ENCODE measurements at regions not wholly inside any gene's neighbourhood (a gene's known extent, or its start where the extent isn't known, plus 50 kb on each side); places are given as distances from the start of the nearest gene placed in this dataset.

- DNase-seq (ENCODE audit: low spot score in 2 of 2): no peak
- H3K9me3 ChIP-seq: no peaks in the 10 kb centered on the region
- H3K4me1 ChIP-seq: no peaks in the 10 kb centered on the region
- no peaks in the 10 kb centered on the region for H3K36me3 ChIP-seq
- intact Hi-C loops (cut with DNase I; ENCODE audit: low total_unique reads): no loop called here
- TF ChIP-seq POLR2AphosphoS5 (IDR thresholded peaks at IDR 0.05) (no peak), POLR2A (IDR thresholded peaks at IDR 0.05) (no peak), CTCF (IDR thresholded peaks at IDR 0.05) (no peak)
- no peaks in the 10 kb centered on the region for H3K27me3 ChIP-seq
- H3K4me3 ChIP-seq: no peak overlapping the region
- H3K27ac ChIP-seq: no peak overlapping the region
Measured at GRCh38 chr13:39110518-39111097, 72.4 kb downstream of the NHLRC3 start.

DNA sequence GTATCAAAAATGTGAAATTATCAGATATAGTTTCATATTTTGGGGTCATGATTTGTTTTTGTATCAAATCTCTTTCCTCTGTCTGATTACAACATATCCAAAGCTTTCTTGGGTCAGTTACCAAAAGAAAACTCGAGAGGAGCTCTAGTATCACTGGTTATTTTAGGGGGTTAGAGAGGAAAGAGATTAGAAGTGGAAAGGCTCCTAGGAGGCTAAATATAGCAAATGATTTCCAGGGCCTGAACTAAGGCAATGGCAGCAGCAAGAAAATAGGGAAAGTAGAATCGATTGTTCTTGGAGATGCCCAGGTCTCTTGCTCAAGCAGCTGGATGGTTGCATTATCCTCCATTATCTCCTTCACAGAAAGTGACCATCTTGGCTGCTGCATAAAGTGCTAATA lies 72.9 kb downstream of the NHLRC3 start:
- no peaks in the 10 kb centered on the region for H3K27me3 ChIP-seq
- no peaks in the 10 kb centered on the region for H3K36me3 ChIP-seq
- H3K27ac ChIP-seq: no peak overlapping the region
- TF ChIP-seq POLR2A (IDR thresholded peaks at IDR 0.05): no peak
- TF ChIP-seq POLR2AphosphoS5 (IDR thresholded peaks at IDR 0.05): no peak
- TF ChIP-seq CTCF (IDR thresholded peaks at IDR 0.05): no peak
- no peaks in the 10 kb centered on the region for H3K4me1 ChIP-seq
- no peak overlapping the region for H3K4me3 ChIP-seq
- no peaks in the 10 kb centered on the region for H3K9me3 ChIP-seq
- DNase-seq (ENCODE audit: low spot score in 2 of 2): no peak
- intact Hi-C loops (cut with DNase I; ENCODE audit: low total_unique reads): no loop called here

DNA sequence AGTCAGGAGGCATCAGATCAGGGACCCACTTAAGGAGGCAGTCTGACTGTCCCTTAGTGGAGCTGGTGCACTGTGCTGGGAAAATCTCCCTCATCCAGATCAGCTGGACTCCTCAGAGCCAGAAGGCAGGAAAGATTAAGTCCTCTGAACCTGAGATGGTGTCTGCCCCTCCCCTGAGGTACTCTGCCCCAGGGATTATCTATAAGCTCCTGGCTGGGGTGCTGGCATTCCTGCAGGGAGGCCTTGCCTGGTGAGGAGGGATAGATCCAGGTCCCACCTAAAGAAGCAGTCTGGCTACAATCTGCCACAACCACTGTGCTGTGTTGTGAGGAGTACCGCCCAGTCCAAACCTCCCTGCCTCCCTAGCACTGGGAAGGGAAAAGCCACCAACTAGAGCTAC lies 81.2 kb downstream of the NHLRC3 start:
- TF ChIP-seq POLR2AphosphoS5 (IDR thresholded peaks at IDR 0.05) (no peak), POLR2A (IDR thresholded peaks at IDR 0.05) (no peak), CTCF (IDR thresholded peaks at IDR 0.05) (no peak)
- H3K27me3 ChIP-seq: no peaks in the 10 kb centered on the region
- intact Hi-C loops (cut with DNase I; ENCODE audit: low total_unique reads): no loop called here
- H3K27ac ChIP-seq: no peak overlapping the region
- H3K4me1 ChIP-seq: no peaks in the 10 kb centered on the region
- H3K9me3 ChIP-seq: no peaks in the 10 kb centered on the region
- no peaks in the 10 kb centered on the region for H3K36me3 ChIP-seq
- no peak overlapping the region for H3K4me3 ChIP-seq
- DNase-seq (ENCODE audit: low spot score in 2 of 2): no peak

GRCh38 chr13:39123578-39123977 lies 85.3 kb downstream of the NHLRC3 start:
- Histone ChIP-seq H3K4me1 (no peaks in the 10 kb centered on the region), H3K36me3 (no peaks in the 10 kb centered on the region), H3K4me3 (no peak overlapping the region), H3K27ac (no peak overlapping the region), H3K9me3 (no peaks in the 10 kb centered on the region), H3K27me3 (no peaks in the 10 kb centered on the region)
- TF ChIP-seq CTCF (IDR thresholded peaks at IDR 0.05): no peak
- no peak for TF ChIP-seq POLR2A (IDR thresholded peaks at IDR 0.05)
- TF ChIP-seq POLR2AphosphoS5 (IDR thresholded peaks at IDR 0.05): no peak
- intact Hi-C loops (cut with DNase I; ENCODE audit: low total_unique reads): no loop called here
- no peak for DNase-seq (ENCODE audit: low spot score in 2 of 2)

- intact Hi-C loops (cut with DNase I; ENCODE audit: low total_unique reads): no loop called here
- TF ChIP-seq POLR2A (IDR thresholded peaks at IDR 0.05) (no peak), CTCF (IDR thresholded peaks at IDR 0.05) (no peak), POLR2AphosphoS5 (IDR thresholded peaks at IDR 0.05) (no peak)
- H3K36me3 ChIP-seq: no peaks in the 10 kb centered on the region
Measured at GRCh38 chr13:39129213-39129612, 91.0 kb downstream of the NHLRC3 start.

More at GRCh38 chr13:39129213-39129612, 91.0 kb downstream of the NHLRC3 start:
- no peak for DNase-seq (ENCODE audit: low spot score in 2 of 2)
- Histone ChIP-seq H3K4me3 (no peak overlapping the region), H3K4me1 (no peaks in the 10 kb centered on the region), H3K27me3 (no peaks in the 10 kb centered on the region), H3K27ac (no peak overlapping the region), H3K9me3 (no peaks in the 10 kb centered on the region)

Measured in breast epithelium (tissue), 4 donors.